Peyer's patch (tissue), 4 donors: ENCODE measurements at regions not wholly inside any gene's neighbourhood (a gene's known extent, or its start where the extent isn't known, plus 50 kb on each side); places are given as distances from the start of the nearest gene placed in this dataset.

ENCODE experiments used
- DNase-seq, 3 donors: peaks; one replicate each; pipeline ENCODE4 v3.0.0-alpha.2; 2017 to 2019
- H3K27ac ChIP-seq, 4 donors: fragments of 200-600 bp; sonication (generic); one replicate each; pipeline ENCODE4 v1.5.1; 2016 to 2019
- H3K27me3 ChIP-seq, 2 donors: fragments of 200-600 bp; sonication (generic); one replicate each; pipeline ENCODE4 v1.5.1; 2019
- H3K36me3 ChIP-seq, 3 donors: fragments of 200-600 bp; sonication (generic); one replicate each; pipeline ENCODE4 v1.5.1; 2016 to 2019
- H3K4me1 ChIP-seq, 4 donors: fragments of 200-600 bp; sonication (generic); one replicate each; pipeline ENCODE4 v1.5.1; 2016 to 2019
- H3K4me3 ChIP-seq, 4 donors: fragments of 200-600 bp; sonication (generic); 1 replicate in 3 of 4; 2 replicates in 1 of 4; pipeline ENCODE4 v1.5.1; 2016 to 2019; ENCODE audit warnings: mild to moderate bottlenecking in 1 of 4
- H3K9me3 ChIP-seq, 4 donors: fragments of 200-600 bp; sonication (generic); one replicate each; pipeline ENCODE4 v1.5.1; 2016 to 2019; ENCODE audit warnings: mild to moderate bottlenecking in 1 of 4
- CTCF ChIP-seq, 6 experiments: fragments of 450-650 bp in 4 of 6; fragments of 200-600 bp in 2 of 6; sonication (generic) in 1 of 6; IDR thresholded peaks; one replicate each; pipeline ENCODE4 v1.5.1; 2017 to 2019; ENCODE audit warnings: antibody characterized with exemption in 6 of 6, mild to moderate bottlenecking in 3 of 6, moderate library complexity in 1 of 6
- POLR2A ChIP-seq, 2 donors: fragments of 450-650 bp; IDR thresholded peaks; one replicate each; pipeline ENCODE4 v1.5.1; 2017; ENCODE audit warnings: antibody characterized with exemption in 2 of 2, mild to moderate bottlenecking in 2 of 2, moderate library complexity in 2 of 2

GRCh38 chr6:23980965-23981364 lies 145.1 kb upstream of the NRSN1 start:
- Histone ChIP-seq H3K9me3 (no peaks in the 10 kb centered on the region), H3K4me1 (no peaks in the 10 kb centered on the region), H3K36me3 (no peaks in the 10 kb centered on the region), H3K4me3 (no peak overlapping the region), H3K27me3 (no peaks in the 10 kb centered on the region), H3K27ac (no peak overlapping the region)
- TF ChIP-seq CTCF (IDR thresholded peaks at IDR 0.05): no peak
- no peak for DNase-seq

- Histone ChIP-seq H3K4me1 (no peaks in the 10 kb centered on the region), H3K27me3 (no peaks in the 10 kb centered on the region), H3K4me3 (no peak overlapping the region), H3K9me3 (no peaks in the 10 kb centered on the region), H3K27ac (no peak overlapping the region), H3K36me3 (no peaks in the 10 kb centered on the region)
- TF ChIP-seq POLR2A (IDR thresholded peaks at IDR 0.05) (no peak), CTCF (IDR thresholded peaks at IDR 0.05) (no peak)
- no peak for DNase-seq
Observed at GRCh38 chr6:23981923-23982322, 144.1 kb upstream of the NRSN1 start.

GRCh38 chr6:23983735-23984134 lies 142.3 kb upstream of the NRSN1 start:
- no peak overlapping the region for H3K27ac ChIP-seq
- TF ChIP-seq POLR2A (IDR thresholded peaks at IDR 0.05) (no peak), CTCF (IDR thresholded peaks at IDR 0.05) (no peak)
- H3K27me3 ChIP-seq: no peaks in the 10 kb centered on the region

GRCh38 chr6:23985015-23985414 lies 141.0 kb upstream of the NRSN1 start:
- TF ChIP-seq CTCF (IDR thresholded peaks at IDR 0.05): no peak
- Histone ChIP-seq H3K36me3 (no peaks in the 10 kb centered on the region), H3K9me3 (no peaks in the 10 kb centered on the region), H3K4me1 (no peaks in the 10 kb centered on the region), H3K27me3 (no peaks in the 10 kb centered on the region), H3K4me3 (no peak overlapping the region), H3K27ac (no peak overlapping the region)
- DNase-seq: no peak

More at GRCh38 chr6:23983735-23984134, 142.3 kb upstream of the NRSN1 start:
- H3K9me3 ChIP-seq: no peaks in the 10 kb centered on the region
- no peaks in the 10 kb centered on the region for H3K4me1 ChIP-seq
- DNase-seq: no peak
- no peak overlapping the region for H3K4me3 ChIP-seq
- H3K36me3 ChIP-seq: no peaks in the 10 kb centered on the region

GRCh38 chr6:23989885-23990533 lies 136.0 kb upstream of the NRSN1 start:
- no peaks in the 10 kb centered on the region for H3K36me3 ChIP-seq
- DNase-seq: no peak

More at GRCh38 chr6:23989885-23990533, 136.0 kb upstream of the NRSN1 start:
- H3K4me3 ChIP-seq: no peak overlapping the region
- no peaks in the 10 kb centered on the region for H3K9me3 ChIP-seq
- no peaks in the 10 kb centered on the region for H3K27me3 ChIP-seq
- no peak overlapping the region for H3K27ac ChIP-seq
- H3K4me1 ChIP-seq: no peaks in the 10 kb centered on the region
- TF ChIP-seq POLR2A (IDR thresholded peaks at IDR 0.05) (no peak), CTCF (IDR thresholded peaks at IDR 0.05) (no peak)
